H1 (cell line): ENCODE measurements at regions not wholly inside any gene's neighbourhood (a gene's known extent, or its start where the extent isn't known, plus 50 kb on each side); places are given as distances from the start of the nearest gene placed in this dataset.

Experiments
- CTCF ChIA-PET: fragments of 300-600 bp; sonication (Branson Sonifier 250); formaldehyde crosslinking; loops from one replicate; lab custom pipeline; 2021; ENCODE audit not compliant: partially characterized antibody; lab: Charles Lee
- POLR2A ChIA-PET: fragments of 300-600 bp; sonication (Branson Sonifier 250); formaldehyde crosslinking; loops from one replicate; lab custom pipeline; 2021; ENCODE audit warnings: inconsistent platforms; ENCODE audit not compliant: partially characterized antibody; lab: Charles Lee
- DNase-seq, 2 experiments: peaks; one replicate each; pipeline versions ENCODE4 v3.0.0 to v3.0.0-alpha.2; 2010 to 2022; ENCODE audit warnings: low spot score in 2 of 2, low read depth in 1 of 2, mixed read lengths in 1 of 2
- FAIRE-seq: peaks from 2 replicates; lab custom pipeline; 2011; peaks lifted over from hg19 to GRCh38; lab: Jason Lieb, UNC
- H2AFZ ChIP-seq: 2 replicates; pipeline ENCODE4 v1.8.1; 2012; ENCODE audit warnings: low read length, inconsistent platforms
- H2AK5ac ChIP-seq: 2 replicates; pipeline ENCODE4 v1.6.1; 2013; ENCODE audit warnings: low read depth, low read length
- H2BK120ac ChIP-seq: replicated peaks from 2 replicates; pipeline ENCODE3; 2013; ENCODE audit warnings: low read depth, low read length, inconsistent platforms
- H2BK12ac ChIP-seq: 2 replicates; pipeline ENCODE4 v1.6.1; 2013; ENCODE audit warnings: low read depth, low read length
- H2BK15ac ChIP-seq: 2 replicates; pipeline ENCODE4 v1.6.1; 2013; ENCODE audit warnings: low read length
- H2BK20ac ChIP-seq: 2 replicates; pipeline ENCODE4 v1.6.1; 2013; ENCODE audit warnings: low read length
- H2BK5ac ChIP-seq: 2 replicates; pipeline ENCODE4 v1.6.1; 2013; ENCODE audit warnings: low read depth, low read length
- H3K14ac ChIP-seq: 2 replicates; pipeline ENCODE4 v1.6.1; 2013; ENCODE audit warnings: inconsistent platforms; ENCODE audit not compliant: insufficient read length
- H3K18ac ChIP-seq: 2 replicates; pipeline ENCODE4 v1.6.1; 2013; ENCODE audit warnings: low read length; ENCODE audit errors: extremely low read depth
- H3K23ac ChIP-seq: 2 replicates; pipeline ENCODE4 v1.6.1; 2013; ENCODE audit warnings: inconsistent platforms; ENCODE audit not compliant: insufficient read length
- H3K23me2 ChIP-seq: 2 replicates; pipeline ENCODE4 v1.6.1; 2013; ENCODE audit warnings: low read depth, low read length
- H3K27ac ChIP-seq: 2 replicates; pipeline ENCODE4 v1.6.1; 2011; ENCODE audit warnings: low read depth, low read length, inconsistent platforms
- H3K27me3 ChIP-seq, 4 experiments: replicated peaks in 1 of 4; 1 replicate in 1 of 4; 2 replicates in 3 of 4; pipeline versions ENCODE4 v1.6.1 to v1.8.1; 2011 to 2013; ENCODE audit warnings: low read length in 3 of 4, mild to moderate bottlenecking in 3 of 4, inconsistent platforms in 2 of 4, mixed read lengths in 2 of 4, moderate library complexity in 1 of 4; ENCODE audit not compliant: control insufficient read depth in 3 of 4, insufficient read depth in 3 of 4; ENCODE audit errors: extremely low read depth in 1 of 4
- H3K36me3 ChIP-seq, 4 experiments: 2 replicates each; pipeline versions ENCODE4 v1.6.1 to v1.8.1; 2011 to 2013; ENCODE audit warnings: mild to moderate bottlenecking in 4 of 4, low read length in 3 of 4, moderate library complexity in 2 of 4, control low read depth in 1 of 4, inconsistent platforms in 1 of 4; ENCODE audit not compliant: insufficient read depth in 4 of 4, control insufficient read depth in 2 of 4
- H3K4ac ChIP-seq: replicated peaks from 2 replicates; pipeline ENCODE3; 2013; ENCODE audit warnings: low read length, low read depth, mixed read lengths, inconsistent platforms; ENCODE audit not compliant: insufficient read length
- H3K4me1 ChIP-seq, 4 experiments: replicated peaks in 1 of 4; 1 replicate in 1 of 4; 2 replicates in 3 of 4; pipeline versions ENCODE4 v1.6.1 to v1.8.1; 2011 to 2013; ENCODE audit warnings: low read length in 3 of 4, inconsistent platforms in 2 of 4, mixed read lengths in 1 of 4; ENCODE audit not compliant: insufficient read depth in 4 of 4, control insufficient read depth in 3 of 4
- H3K4me2 ChIP-seq, 2 experiments: 2 replicates each; pipeline versions ENCODE4 v1.6.1 to v1.8.1; 2011 to 2013; ENCODE audit warnings: low read depth in 2 of 2, low read length in 2 of 2, control low read depth in 1 of 2, inconsistent platforms in 1 of 2, mild to moderate bottlenecking in 1 of 2; ENCODE audit not compliant: insufficient read depth in 1 of 2
- H3K4me3 ChIP-seq, 4 experiments: fragments of 200-600, 300-600 bp in 1 of 4; sonication (generic), shearing (Covaris generic), sonication (Bioruptor Twin) in 1 of 4; 2 replicates each; pipeline versions ENCODE4 v1.5.1 to v1.8.1; 2011 to 2016; ENCODE audit warnings: low read length in 4 of 4, low read depth in 3 of 4, control low read depth in 2 of 4, inconsistent platforms in 2 of 4, mild to moderate bottlenecking in 2 of 4, mixed read lengths in 1 of 4, moderate library complexity in 1 of 4; ENCODE audit not compliant: insufficient read depth in 2 of 4; ENCODE audit errors: extremely low read depth in 1 of 4
- H3K56ac ChIP-seq: replicated peaks from 2 replicates; pipeline ENCODE3; 2013; ENCODE audit warnings: low read depth, mild to moderate bottlenecking, mixed read lengths, low read length, inconsistent platforms; ENCODE audit not compliant: insufficient read length
- H3K79me1 ChIP-seq: 2 replicates; pipeline ENCODE4 v1.6.1; 2013; ENCODE audit warnings: low read depth, low read length, control low read depth
- H3K79me2 ChIP-seq, 2 experiments: 2 replicates each; pipeline versions ENCODE4 v1.6.1 to v1.8.1; 2012 to 2013; ENCODE audit warnings: low read length in 2 of 2, mild to moderate bottlenecking in 2 of 2, inconsistent platforms in 1 of 2; ENCODE audit not compliant: insufficient read depth in 2 of 2, control insufficient read depth in 1 of 2
- H3K9ac ChIP-seq, 4 experiments: replicated peaks in 1 of 4; 1 replicate in 1 of 4; 2 replicates in 3 of 4; pipeline versions ENCODE4 v1.6.1 to v1.8.1; 2011 to 2013; ENCODE audit warnings: low read depth in 3 of 4, low read length in 3 of 4, control low read depth in 2 of 4, mild to moderate bottlenecking in 2 of 4, moderate library complexity in 2 of 4, inconsistent platforms in 1 of 4; ENCODE audit errors: extremely low read depth in 1 of 4
- H3K9me3 ChIP-seq, 2 experiments: 2 replicates each; pipeline versions ENCODE4 v1.6.1 to v1.8.1; 2012 to 2013; ENCODE audit warnings: mild to moderate bottlenecking in 2 of 2, moderate library complexity in 2 of 2, control low read depth in 1 of 2, inconsistent platforms in 1 of 2, low read depth in 1 of 2, low read length in 1 of 2, mixed read lengths in 1 of 2; ENCODE audit not compliant: insufficient read depth in 2 of 2
- H4K20me1 ChIP-seq, 2 experiments: replicated peaks in 1 of 2; 2 replicates each; pipeline versions ENCODE3 to v1.8.1; 2011 to 2013; ENCODE audit warnings: inconsistent platforms in 2 of 2, low read length in 2 of 2, mild to moderate bottlenecking in 1 of 2; ENCODE audit not compliant: insufficient read depth in 2 of 2, control insufficient read depth in 1 of 2
- H4K5ac ChIP-seq: 2 replicates; pipeline ENCODE4 v1.6.1; 2013; ENCODE audit warnings: low read length, low read depth, mixed read lengths, inconsistent platforms; ENCODE audit not compliant: insufficient read length
- H4K8ac ChIP-seq: 2 replicates; pipeline ENCODE4 v1.8.0; 2013; ENCODE audit warnings: mild to moderate bottlenecking, moderate library complexity, low read length, inconsistent platforms; ENCODE audit not compliant: insufficient read depth; ENCODE audit errors: extremely low read depth
- H4K91ac ChIP-seq: replicated peaks from 2 replicates; pipeline ENCODE3; 2013; ENCODE audit warnings: low read length, mixed read lengths, inconsistent platforms; ENCODE audit not compliant: insufficient read length
- CHD2 ChIP-seq: IDR thresholded peaks from 2 replicates; pipeline ENCODE4 v1.6.1; 2012; ENCODE audit warnings: low read length, improper control_type of control experiment
- JUN ChIP-seq: IDR thresholded peaks from 2 replicates; pipeline ENCODE4 v1.6.1; 2011; ENCODE audit warnings: low read depth, mild to moderate bottlenecking, improper control_type of control experiment, low read length
- KDM5A ChIP-seq: fragments of 200-600 bp; IDR thresholded peaks from 2 replicates; pipeline ENCODE4 v1.7.1; 2012; ENCODE audit warnings: mild to moderate bottlenecking, low read length, inconsistent platforms, mixed read lengths
- MAX ChIP-seq: IDR thresholded peaks from 2 replicates; pipeline ENCODE4 v1.6.1; 2012; ENCODE audit warnings: inconsistent platforms
- TEAD4 ChIP-seq: IDR thresholded peaks from 2 replicates; pipeline ENCODE4 v1.6.1; 2012; ENCODE audit warnings: low read depth, low read length, inconsistent platforms, mixed read lengths

GRCh38 chr2:145820651-145821050 lies 1300.7 kb upstream of the ZEB2 start:
- Histone ChIP-seq H3K4ac (no peak overlapping the region), H3K23me2 (no peaks in the 10 kb centered on the region; the same call in 1 of the 2 replicates), H4K91ac (no peak overlapping the region), H4K8ac (no peak overlapping the region), H2BK120ac (no peak overlapping the region), H3K14ac (no peak overlapping the region), H4K5ac (no peak overlapping the region), H3K9me3 (no peaks in the 10 kb centered on the region), H3K79me2 (no peaks in the 10 kb centered on the region), H2BK12ac (no peak overlapping the region), H3K27ac (no peak overlapping the region), H2BK15ac (no peak overlapping the region), H3K9ac (no peak overlapping the region), H2AFZ (no peak overlapping the region), H3K79me1 (no peaks in the 10 kb centered on the region), H3K18ac (no peak overlapping the region), H3K56ac (no peak overlapping the region), H4K20me1 (no peaks in the 10 kb centered on the region), H2BK20ac (no peak overlapping the region), H3K4me1 (0 out of 7 replicates have a peak, but pooled peaks cover 0 to 3% (median 0%) of the 10 kb centered on the region in 4 experiments), H3K27me3 (no peaks in the 10 kb centered on the region), H3K23ac (no peak overlapping the region), H3K4me2 (no peak overlapping the region), H3K36me3 (no peaks in the 10 kb centered on the region), H2AK5ac (no peak overlapping the region), H3K4me3 (no peak overlapping the region), H2BK5ac (no peak overlapping the region)
- CTCF ChIA-PET = no interaction called here
- POLR2A ChIA-PET = no interaction called here
- TF ChIP-seq MAX = no peak
- no peak for TF ChIP-seq CHD2
- TF ChIP-seq JUN = no peak
- TF ChIP-seq KDM5A = no peak
- TF ChIP-seq TEAD4 = no peak
- DNase-seq (no peak), FAIRE-seq (no peak)
